ENCODE measurements at regions not wholly inside any gene's neighbourhood (a gene's known extent, or its start where the extent isn't known, plus 50 kb on each side); places are given as distances from the start of the nearest gene placed in this dataset.
"Not testable (repeated sequence)": the region's sequence is repeated elsewhere in the genome, so short reads cannot be mapped to it uniquely, and the experiment has no call there.

DNA sequence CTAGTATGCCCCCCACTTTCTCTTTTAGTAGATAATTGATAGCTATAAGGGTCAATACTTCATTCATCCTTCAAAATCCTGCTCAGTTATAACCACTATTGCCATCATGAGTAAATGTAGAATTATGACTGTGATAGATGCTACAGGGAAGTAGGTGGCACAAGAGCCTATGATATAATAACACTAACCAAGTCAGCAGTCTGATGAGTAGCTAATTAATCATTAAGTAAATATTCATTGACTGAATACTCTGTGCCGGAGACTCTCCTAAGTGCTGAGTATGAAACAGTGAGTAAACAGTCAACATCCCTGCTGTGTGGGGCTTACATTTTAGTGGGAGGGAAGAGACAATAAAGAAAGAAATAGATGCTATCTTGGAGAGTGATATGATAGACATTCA lies 430.3 kb upstream of the ZNF462 start:
- DNase-seq (ENCODE audit: low spot score), result no peak

DNA sequence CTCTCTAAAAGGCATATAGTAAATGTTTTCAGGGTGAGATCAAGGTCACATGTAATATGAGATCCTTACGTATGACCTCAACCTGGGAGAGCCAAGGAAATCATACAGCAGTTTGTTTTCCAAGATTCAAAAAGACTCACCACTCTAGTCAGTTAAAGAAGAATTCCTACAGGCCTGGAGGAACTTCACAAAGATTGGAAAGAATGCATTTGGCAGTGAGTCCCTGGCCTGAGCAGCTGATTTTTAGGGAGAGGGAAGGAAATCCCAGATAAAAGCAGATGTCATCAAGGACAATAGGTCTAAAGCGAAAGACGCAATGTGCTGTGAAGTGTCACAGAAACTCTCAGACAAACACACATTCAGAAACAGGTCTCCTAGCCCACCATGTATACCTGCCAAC lies 424.0 kb upstream of the ZNF462 start:
- no peak for DNase-seq (ENCODE audit: low spot score)

DNA sequence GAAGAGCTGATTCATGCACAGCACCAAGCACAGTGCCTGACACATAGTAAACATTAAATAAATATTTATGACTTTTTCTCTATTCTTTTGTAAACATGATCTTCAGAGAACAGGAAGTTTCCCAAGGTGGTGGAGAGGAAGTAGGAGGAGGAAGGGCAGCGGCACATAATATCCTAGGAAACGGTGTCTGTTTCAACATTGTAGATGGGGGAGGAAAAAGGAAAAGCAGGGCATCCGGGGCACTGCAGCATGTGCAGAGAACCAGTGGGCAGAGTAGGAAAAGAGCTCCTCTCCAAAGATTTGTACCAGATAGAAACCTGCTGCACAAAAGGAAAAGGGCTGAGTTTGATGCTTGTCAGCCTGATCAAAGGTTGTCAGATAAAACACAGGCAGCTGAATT lies 421.7 kb upstream of the ZNF462 start:
- no peak for DNase-seq (ENCODE audit: low spot score)

DNA sequence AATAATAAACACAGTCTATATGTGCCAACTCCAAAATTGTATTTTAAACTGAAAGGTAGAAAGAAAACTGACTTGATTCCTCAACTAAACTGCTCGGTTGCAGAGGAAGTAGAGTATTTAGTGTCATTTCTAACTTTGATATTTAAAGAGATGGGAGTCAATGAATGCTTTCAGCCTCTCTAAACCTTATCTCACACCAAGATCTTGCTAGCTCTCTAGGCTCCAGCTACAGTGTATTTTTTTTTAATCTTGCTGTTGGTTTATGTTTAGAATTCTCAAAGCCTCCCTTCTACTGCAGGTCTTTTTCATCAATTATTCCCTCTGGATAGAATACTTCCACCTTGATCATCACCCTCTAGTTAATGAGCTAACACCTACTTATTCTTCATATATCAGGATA lies 419.4 kb upstream of the ZNF462 start:
- no peak for DNase-seq (ENCODE audit: low spot score)

DNA sequence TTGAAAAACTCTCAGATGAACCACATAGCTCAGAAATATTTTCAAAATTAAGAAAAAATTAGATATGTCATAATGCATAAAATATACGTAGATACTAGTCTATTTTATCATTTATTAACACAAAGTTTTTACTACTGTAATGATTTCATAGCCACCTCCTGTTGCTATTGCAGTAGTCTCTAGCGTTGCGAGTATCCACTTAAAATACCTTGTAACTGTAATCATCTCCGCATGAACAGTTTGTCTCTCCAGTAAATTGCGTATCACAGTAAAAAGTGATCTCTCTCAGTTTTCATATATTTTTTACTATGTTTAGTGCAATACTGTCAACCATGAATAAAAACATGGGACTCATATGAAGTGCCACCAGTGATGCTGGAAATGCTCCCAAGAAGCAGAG lies 417.9 kb upstream of the ZNF462 start:
- DNase-seq (ENCODE audit: low spot score), result no peak

DNA sequence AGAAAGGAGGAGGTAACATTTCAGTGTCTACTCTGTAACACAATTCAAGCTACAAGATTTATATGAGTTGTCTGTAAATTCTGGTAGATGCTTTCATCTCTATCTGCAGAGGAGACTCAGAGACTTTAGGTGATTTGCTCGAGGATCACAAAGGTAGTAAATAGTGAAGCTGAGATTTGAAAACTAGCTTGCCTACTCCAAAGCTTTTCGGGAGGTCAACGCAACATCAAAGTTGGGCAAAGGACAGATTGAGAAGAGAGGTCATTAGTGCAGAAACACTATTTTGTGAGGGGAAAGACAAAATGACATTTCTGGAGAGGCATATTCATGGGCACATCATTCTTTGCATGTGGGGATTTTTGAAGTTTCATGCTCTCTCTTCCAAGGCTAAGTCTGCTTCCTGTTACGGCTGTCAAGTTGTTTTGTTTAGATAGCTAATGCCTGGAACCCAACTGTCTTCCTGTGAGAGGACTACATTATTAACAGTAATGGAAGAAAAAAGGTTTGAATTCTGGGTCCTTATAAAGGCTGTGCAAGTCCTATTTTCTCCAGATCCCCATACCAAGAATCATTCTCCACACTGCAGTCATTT lies 413.5 kb upstream of the ZNF462 start:
- DNase-seq (ENCODE audit: low spot score), result no peak

DNA sequence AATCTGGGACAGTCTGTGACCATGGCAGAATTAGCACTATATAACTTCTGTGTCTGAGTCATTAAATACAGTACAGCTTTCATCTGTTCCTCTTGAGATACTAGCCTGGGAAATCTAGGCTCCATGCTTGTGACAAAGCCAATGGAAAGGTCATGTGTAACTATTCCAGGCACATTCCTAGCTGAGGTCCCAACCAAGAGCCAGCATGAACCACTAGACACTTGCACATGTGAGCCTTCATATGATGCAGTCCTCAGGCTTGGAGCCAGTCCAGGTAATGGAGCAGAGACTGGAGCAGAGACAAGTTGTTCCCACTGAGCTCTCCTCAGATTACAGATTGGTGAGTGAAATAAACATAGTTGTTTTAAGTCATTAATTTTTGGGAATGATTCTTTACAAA lies 412.4 kb upstream of the ZNF462 start:
- no peak for DNase-seq (ENCODE audit: low spot score)

DNA sequence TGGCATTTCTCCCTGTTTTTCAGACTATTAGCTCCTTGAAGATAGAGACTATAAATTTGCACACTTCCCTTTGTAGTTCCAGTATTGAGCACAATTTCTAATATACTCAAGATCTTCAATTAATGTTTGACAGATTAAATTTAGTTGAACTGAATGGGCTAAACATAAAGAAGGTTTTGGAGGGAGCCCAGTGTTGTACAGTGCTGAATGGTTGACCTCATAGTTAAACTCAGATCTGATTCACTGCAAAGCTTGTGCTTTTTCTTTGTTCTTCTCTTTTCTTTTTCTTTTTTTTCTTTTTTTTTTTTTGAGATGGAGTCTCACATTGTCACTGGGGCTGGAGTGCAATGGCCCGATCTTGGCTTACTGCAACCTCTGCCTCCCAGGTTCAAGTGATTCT lies 411.7 kb upstream of the ZNF462 start:
- DNase-seq (ENCODE audit: low spot score), result no peak

DNA sequence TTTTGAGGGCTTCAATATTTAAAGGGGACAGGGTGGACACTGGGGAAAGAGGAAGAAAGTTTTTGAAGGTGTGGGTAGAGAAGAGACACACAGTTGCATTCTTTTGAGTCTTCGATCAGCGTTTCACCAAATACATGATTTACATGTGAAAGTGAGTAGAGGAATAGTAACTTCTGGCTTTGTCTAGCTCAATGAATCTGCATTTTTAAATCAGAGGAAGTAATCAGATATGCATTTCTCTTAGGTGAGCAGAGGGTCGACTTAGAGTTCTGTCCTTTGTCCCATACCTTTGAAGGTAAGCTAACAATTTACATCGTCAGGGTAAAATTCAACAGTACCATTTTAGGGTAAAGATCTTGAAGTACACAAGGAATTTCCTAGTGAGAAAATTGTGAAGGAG lies 406.4 kb upstream of the ZNF462 start:
- DNase-seq (ENCODE audit: low spot score), result no peak

DNA sequence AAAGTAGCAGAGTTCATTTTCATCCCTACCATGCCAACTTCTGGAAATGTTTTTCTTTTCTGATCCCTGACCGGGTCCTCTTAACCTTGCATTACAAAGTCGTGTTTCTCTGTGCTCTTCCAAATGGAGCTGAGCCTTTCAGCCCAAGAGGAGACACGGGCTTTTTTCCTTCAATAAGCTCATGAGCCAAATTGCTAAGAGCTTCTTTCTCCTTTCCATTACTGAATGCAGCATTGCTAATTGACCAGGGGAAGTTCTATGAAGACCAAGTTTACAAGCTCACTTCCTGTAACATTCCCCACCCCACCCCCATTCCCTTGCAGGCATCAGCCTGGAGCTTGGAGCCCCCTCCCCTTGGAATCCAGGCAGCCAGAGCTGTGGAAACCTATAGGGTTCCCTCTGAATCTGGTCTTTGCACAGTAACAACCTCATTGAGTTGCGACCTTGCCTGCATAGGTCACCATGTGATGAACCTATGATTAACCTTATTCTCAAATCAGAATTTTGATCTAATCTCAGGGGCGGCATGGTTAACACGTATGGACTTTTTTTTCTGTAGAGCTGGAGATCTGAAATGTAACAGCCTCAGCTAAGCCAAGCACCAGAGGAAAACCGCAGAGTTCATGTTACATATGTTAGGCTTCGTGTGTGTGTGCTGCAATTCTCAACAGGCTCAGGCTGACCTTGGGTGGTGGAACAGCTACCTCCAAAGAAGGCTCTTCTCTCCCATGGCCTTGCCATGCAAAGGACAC lies 395.7 kb upstream of the ZNF462 start:
- no peak for DNase-seq (ENCODE audit: low spot score)

DNA sequence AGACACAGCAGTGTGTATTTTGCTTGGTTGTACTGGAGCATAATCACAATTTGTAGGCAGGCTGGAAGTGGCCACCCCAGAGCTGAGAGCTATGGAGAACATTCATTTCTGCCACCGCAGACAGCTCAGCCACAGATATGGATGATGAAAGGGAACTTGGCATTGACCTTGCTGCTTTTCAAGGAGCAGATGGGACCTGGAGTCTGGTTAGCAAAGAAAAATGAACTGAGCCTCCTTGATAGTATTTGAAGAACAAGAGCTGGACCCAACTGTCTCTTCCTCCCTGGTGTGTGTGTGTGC lies 395.2 kb upstream of the ZNF462 start:
- no peak for DNase-seq (ENCODE audit: low spot score)

DNA sequence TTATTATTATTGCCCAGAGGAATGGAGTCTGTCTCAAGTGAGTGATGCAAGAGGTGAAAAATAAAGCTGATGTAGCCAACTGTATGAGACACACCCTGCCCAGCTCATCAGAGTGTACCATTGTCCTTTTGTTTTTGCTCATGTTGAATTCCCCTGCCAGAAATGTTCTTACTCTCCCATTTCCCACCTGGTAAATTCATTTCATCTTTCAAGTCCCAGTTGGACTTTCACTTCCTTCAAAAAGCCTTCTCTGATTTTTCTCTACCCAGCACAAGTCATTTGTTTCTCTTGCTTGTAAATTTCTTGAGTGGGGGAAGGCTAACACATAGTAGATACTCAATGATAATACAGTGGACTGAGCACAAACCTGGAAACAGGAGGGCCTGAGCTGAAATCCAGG lies 394.5 kb upstream of the ZNF462 start:
- DNase-seq (ENCODE audit: low spot score), result no peak

DNA sequence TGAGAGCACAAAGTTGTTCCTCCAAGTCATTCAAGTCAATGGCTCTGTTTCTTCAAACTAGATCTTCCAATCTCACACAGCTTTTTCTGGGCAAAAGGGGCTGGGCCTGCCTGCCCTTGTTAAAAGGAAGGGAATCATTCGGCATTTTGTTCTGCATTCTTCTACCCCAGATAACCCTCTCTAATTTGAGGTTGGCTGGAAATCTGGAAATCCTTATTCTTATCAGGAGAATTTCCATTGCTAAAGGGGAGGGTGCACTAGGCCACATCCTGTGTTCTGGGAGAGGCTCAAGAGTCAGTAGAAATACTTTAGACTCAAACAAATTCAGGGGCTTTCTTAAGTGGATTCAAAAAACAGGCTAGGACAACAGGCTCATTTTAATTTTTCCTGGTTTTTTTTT lies 384.7 kb upstream of the ZNF462 start:
- no peak for DNase-seq (ENCODE audit: low spot score)

DNA sequence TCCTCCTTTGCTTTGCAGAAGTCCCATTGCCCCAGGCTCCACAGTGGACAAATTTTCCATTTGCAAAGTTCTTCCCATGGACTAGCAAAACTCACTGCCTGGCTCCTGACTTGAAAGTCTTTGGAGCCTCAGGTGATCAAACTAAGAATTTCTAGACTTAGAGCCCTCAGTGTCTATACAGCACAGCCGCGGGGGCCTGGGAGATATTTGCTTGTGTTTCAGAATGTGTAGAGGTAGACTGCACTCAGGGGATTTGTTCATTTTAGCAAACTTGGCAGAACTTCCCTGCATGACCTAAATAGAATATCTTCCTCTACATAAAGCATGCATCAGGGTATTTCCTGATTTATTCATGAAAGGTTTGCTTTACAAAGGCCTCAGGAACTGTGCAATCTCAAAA lies 384.2 kb upstream of the ZNF462 start:
- DNase-seq (ENCODE audit: low spot score), result no peak

DNA sequence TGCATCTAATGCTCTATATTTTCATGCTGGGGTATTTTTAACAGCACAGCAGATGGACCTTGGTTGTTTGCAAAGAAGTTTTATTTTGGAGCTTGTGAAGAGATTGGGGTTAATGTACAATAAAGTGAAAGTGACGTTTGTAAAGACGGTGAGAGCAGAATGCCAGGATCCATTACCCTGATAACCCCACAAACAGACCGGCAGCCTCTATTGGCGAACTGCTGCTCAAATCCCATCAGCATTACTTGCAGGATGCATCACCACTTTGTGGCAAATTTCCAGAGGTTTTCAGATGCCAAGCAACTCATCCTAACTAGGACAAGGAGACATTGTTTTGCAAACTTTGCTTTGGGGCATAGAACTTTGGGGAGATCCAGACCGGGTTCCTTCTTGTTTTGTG lies 383.3 kb upstream of the ZNF462 start:
- DNase-seq (ENCODE audit: low spot score), result no peak

DNA sequence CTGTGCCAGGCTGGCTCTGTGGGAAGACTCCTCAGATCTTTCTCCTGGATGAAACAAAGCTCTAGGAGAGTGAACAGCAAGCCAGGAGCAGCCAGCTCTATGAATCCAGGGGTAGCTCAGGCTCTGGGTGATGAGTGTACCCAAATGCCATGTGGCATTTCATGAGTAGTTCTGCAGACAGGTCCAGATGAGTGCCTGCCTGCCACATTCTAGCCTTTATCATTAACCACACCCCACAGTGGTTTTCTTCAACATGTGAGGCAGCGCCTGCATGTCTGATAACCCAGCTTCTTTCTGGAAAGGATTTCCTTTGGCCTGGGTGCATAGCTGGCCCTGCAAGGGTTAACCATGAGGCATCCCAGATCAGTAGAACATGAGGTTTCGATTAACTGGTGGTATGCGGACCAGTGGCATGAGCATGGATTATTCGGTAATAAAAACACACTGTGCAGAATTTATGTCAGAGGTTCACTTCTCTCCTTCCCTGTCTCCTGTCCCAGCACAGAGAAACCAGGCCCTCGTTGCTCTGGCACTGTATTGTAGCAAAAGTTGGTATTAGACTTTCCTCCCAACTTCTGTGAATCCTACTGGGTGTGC lies 381.9 kb upstream of the ZNF462 start:
- no peak for DNase-seq (ENCODE audit: low spot score)

DNA sequence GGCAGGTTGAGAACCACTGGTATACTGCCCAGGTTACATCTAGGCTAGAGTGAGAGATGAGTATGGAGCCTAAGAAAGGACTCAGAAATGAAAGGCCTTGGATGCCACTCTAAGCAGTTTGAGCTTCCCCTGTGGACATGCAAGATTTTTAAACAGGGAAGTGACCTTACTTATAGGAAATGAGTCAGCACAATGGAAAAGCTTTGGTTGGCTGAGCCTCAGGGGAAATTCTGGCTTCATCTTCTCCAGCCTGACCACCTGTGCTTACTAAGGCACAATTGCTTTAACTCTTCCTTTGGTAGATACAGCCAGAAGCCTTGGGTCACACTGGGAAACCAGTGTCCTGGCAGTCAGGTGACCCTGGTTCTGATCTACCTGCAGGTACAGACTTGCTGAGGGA lies 380.2 kb upstream of the ZNF462 start:
- no peak for DNase-seq (ENCODE audit: low spot score)

DNA sequence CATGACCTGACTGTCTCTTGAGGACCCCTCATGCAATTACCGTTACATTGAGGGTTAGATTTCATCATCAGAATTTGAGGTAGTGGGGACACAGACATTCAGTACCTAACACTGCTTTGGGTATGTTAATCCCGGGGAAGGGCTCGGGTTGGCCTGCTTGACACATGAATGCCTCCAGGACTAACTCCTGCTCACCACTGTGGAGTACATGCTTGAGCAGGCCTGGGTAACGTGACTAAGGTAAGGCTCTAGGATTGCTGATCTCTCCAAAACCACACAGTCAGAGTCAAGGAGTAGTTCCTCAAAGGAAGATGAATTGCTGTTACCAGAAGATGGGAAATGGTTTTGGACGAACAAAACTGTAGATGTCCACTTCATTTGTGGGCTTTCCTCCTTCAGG lies 376.3 kb upstream of the ZNF462 start:
- no peak for DNase-seq (ENCODE audit: low spot score)

DNA sequence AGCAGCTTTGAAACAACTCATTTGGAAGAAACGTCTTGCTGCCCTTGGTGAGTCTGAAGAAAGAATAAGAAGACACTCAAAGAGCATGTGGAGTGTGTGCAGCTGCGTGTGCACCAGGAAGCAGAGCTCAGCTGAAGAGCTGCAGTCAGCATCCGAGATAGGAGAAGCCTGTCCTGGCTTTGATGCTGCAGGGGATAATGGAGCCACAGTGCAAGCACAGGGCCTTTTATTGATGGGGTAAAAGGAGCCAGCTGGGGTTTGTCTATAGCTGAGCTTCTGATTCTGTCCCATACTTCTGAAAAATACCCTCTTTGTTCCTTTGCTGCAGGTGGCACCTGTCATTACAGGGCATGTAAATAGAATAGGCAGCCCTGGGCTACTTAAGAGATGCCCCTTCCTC lies 375.7 kb upstream of the ZNF462 start:
- no peak for DNase-seq (ENCODE audit: low spot score)

DNA sequence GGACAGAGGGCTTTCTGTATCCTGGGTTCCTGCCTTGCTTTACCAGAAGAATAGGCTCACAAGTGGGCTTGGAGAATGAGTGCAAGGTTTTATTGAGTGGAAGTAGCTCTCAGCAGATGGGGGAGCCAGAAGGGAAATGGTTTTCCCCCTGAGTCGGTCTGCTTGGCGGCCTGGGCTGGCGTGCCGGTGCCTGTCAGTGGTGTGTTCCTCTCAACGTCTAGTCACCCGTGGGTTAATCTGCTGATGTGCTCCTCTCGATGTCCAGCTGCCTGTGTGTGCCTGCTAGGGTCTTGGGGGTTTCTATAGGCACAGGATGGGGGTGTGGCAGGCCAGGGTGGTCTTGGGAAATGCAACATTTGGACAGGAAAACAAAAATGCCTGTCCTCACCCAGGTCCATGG lies 370.8 kb upstream of the ZNF462 start:
- DNase-seq (ENCODE audit: low spot score), result not testable (repeated sequence)

DNA sequence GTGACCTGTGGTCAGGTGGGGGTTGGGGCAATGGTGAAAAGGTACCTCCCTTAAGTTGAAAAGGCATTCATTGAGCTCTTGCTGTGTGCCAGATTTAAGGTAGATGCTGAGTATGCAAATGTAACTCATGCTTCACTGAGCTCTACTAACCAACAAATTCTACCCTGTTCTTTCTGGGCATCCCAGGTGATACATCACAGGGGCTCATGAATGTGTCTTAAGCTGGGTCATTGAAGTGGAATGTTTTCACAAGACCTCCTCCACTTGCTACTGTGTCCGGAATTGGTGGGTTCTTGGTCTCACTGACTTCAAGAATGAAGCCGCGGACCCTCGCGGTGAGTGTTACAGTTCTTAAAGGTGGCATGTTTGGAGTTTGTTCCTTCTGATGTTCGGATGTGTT lies 362.8 kb upstream of the ZNF462 start:
- no peak for DNase-seq (ENCODE audit: low spot score)

DNA sequence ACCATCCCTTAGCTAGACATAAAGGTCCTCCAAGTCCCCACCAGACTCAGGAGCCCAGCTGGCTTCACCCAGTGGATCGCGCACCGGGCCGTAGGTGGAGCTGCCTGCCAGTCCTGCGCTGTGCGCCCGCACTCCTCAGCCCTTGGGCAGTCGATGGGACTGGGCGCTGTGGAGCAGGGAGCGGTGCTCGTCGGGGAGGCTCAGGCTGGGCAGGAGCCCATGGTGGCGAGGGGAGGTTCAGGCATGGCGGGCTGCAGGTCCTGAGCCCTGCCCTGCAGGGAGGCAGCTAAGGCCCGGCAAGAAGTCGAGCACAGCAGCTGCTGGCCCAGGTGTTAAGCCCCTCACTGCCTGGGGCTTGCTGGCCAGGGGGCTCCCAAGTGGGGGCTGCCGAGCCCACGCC lies 361.8 kb upstream of the ZNF462 start:
- DNase-seq (ENCODE audit: low spot score), result not testable (repeated sequence)

DNA sequence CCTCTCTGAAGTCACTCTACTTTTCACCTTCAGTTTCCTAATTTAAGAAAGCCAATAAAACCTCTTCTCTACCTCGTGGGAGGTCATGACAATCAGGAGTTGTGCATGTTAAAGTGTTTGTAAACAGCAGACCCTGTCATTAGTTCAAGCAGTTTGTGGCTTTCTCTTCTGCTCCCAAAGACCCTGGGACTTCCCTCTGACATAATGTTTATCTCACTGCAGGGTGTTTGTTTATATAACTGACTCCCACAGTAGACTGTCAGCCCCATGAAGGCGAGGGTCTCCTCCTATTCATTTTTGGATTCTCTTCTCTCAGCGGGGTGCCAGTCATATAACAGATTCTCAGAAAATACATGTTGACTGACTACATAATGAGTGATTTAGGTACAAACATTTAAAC lies 360.0 kb upstream of the ZNF462 start:
- DNase-seq (ENCODE audit: low spot score), result no peak

DNA sequence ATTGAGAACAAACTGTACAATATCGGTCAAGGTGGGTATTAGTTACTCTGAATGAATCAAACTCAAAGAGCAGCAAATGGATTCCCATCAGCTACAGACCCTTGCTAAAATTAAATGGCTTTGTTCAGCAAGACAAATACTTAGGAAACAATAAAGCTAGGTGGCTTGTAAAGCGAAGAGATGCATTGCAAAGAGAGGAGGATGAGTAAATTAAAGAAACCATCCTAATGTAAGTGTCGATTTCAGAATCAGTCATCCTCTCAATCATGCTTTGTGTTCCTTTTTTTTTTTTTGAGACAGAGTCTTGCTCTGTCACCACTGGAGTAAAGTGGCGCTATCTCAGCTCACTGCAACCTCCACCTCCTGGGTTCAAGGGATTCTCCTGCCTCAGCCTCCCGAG lies 359.2 kb upstream of the ZNF462 start:
- DNase-seq (ENCODE audit: low spot score), result no peak
